GM21381 (cell line): ENCODE measurements at regions not wholly inside any gene's neighbourhood (a gene's known extent, or its start where the extent isn't known, plus 50 kb on each side); places are given as distances from the start of the nearest gene placed in this dataset.
"Not testable (repeated sequence)": the region's sequence is repeated elsewhere in the genome, so short reads cannot be mapped to it uniquely, and the experiment has no call there.

Experiments used
- ATAC-seq: cut with Tn5 transposase; IDR thresholded peaks from one replicate; pipeline ENCODE4 v1.9.1; 2021; ENCODE audit warnings: mild to moderate bottlenecking, moderate library complexity; ENCODE audit not compliant: unreplicated experiment

DNA sequence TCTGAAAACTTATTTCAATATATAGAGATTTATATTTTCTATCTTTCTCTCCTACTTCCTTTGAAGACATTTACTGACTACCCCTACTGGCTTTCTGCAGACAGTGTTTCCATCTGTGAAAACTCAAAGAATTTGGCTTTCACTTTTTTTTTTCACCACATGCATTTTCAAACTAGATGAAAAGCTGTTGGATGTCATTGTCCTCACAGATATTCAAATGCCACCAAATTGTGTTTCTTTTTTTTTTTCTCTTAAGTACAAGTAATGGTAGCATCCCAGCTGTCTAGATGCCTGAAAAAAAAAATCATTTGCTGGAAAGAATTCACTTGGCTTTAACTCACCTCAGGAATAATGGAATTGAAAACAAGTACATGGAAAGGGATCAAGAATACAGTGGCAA, 2258.6 kb upstream of the ACO1 start:
- no peak for ATAC-seq

GRCh38 chr9:30127371-30127770, 2257.1 kb upstream of the ACO1 start:
- no peak for ATAC-seq

- no peak for ATAC-seq
These were observed 2244.0 kb upstream of the ACO1 start for GRCh38 chr9:30140407-30140806.

DNA sequence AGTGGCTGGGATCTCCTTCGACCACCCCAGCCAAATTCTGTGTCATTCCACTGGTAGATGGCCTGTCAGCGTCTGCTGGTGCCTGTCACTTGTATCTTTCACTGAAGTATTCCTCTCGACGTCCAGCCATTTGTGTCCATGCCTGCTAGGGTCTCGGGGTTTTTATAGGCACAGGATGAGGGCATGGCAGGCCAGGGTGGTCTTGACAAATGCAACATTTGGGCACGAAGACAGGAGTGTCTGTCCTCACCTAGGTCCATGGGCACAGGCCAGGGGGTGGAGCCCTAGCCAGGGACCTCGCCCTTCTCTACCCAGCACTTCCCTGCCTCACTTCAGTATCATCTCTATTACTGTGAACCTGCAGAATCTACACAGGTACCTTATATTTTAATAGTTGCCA, 2223.9 kb upstream of the ACO1 start:
- ATAC-seq = no peak

GRCh38 chr9:30172206-30172605, 2212.2 kb upstream of the ACO1 start:
- ATAC-seq = no peak

DNA sequence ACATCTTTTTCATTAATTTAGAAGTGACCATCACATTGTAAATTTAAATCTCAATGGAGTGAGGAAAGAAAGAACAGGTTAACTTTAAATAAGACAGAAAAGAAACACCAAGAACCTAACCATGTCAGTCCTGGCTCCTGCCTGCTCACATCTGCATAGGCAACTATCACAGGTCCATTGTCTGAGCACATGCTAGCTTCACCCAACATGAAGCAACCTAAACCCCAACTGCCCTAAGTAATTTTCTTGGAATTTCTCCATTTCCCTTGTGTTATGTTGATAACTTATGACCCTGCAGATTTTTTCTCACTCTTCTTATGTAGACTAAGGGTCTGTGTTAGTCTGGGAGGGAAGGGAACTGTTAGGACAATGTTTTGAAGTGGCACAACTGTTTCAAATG, 2205.8 kb upstream of the ACO1 start:
- ATAC-seq = no peak

DNA sequence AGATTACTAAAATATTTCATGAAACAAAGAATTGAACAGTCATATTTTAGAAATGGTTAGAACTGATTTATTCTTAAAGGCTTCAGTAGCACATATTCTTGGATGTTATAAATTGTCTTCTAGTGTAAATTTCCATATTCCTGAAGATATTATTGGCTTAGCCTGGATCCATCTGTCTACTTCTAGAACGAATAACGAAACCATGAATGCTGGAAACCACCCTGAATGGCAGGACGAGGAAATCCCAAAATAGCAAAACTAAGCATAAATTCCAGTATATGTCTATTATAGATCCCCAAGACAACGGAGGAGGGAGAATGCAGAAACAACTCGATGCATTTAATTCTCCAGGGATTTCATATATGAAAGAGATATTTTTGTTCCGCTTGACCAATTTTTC, 2191.0 kb upstream of the ACO1 start:
- no peak for ATAC-seq

- no peak for ATAC-seq
These were observed 2187.5 kb upstream of the ACO1 start for GRCh38 chr9:30196941-30197340.

DNA sequence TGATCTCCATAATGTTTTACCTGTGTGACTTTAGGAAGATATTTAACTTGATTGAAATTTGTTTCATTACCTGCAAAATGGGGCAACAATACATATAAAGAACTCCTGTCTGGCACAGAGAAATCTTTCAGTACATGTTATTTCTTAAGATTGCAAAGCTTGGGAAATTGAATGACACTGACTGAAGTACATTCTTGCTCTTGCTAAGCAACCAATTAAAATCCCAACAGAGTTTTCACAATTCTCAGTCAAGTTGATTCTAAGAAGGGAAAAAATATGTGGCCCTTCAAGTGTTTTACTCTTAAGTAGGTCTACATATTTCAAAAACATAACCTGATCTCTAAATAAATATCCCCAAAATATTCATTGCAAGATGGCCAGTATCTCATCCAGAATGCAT, 2187.0 kb upstream of the ACO1 start:
- ATAC-seq = no peak

- ATAC-seq = no peak
These were observed 2186.5 kb upstream of the ACO1 start for GRCh38 chr9:30197954-30198353.

DNA sequence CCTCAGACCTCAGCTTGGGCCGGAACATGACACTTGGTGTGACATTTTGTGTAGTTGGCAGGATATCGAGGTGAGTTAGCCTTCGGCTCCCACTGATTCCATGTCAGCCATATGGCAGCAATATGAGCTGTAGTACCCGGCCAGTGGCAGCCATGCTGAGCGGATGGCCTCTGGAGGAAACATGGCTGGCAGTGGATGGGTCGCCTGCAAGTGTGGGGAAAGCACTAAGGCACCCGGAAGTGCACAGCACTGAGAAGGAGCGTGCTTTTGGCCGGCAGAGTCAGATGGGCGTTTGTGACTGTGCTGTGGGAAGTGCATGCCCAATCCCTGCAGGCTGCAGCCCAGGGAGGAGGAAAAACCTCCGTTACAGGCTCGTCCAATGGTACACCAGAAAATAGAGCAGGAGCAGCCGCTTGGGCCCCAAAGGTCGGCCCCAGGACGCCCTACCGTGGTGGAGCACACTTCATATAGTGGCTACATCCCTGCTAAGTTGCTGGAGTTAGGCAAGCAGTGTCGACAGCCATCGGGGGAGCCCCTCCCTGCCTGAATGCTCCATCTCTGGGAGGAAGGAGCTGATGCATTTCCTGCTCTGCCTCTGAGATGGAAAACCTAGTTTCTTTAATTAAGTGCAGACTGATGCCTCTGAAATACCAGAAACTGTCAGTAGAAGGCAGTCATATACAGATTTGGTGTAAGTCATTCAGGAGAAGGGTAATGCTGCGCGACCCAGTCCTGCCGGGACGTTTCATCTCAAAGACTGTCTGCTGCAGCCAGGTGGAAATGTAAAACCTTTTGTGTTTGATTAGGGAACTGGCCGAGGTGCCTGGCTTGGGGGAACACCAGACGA, 2185.8 kb upstream of the ACO1 start:
- no peak for ATAC-seq

- ATAC-seq = no peak
These were observed 2183.4 kb upstream of the ACO1 start for GRCh38 chr9:30201024-30201423.

GRCh38 chr9:30235068-30235467, 2149.4 kb upstream of the ACO1 start:
- ATAC-seq = no peak

DNA sequence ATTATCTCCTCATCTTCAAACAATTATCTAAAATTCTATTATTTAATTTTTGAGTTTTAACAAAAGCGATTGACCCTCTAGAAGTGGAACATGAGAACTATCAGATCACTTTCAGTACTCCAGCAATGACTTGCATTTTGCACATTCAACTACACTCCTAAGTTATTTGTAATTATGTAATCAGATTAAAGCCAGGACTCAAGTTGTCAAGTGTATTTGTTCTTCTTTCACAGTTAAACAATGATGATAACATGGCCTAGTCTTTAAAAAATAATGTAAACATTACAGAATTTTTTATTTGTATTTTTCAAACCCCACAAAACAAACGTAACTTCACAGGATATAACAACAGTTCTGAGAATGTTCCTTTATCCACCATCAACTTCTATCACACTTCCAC, 2148.9 kb upstream of the ACO1 start:
- ATAC-seq = no peak

DNA sequence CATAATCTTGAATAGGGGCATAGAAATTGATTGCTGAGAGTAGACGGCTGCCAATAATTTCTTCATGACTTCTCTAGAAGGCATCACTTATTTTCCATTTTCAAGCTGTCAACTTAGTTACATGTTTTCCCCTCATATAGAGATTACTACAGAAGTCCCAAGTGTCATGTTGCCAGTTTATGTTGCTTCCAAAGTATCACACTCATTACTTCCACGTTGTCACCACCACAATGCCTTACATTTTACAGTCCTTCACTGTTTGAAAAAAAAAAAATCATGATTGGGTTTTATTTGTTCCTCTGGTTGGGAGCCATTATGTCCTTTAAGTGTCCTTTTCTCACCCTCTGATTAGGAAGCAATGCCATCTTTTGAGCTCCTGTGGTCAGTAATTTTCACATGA, 2144.6 kb upstream of the ACO1 start:
- ATAC-seq = no peak

DNA sequence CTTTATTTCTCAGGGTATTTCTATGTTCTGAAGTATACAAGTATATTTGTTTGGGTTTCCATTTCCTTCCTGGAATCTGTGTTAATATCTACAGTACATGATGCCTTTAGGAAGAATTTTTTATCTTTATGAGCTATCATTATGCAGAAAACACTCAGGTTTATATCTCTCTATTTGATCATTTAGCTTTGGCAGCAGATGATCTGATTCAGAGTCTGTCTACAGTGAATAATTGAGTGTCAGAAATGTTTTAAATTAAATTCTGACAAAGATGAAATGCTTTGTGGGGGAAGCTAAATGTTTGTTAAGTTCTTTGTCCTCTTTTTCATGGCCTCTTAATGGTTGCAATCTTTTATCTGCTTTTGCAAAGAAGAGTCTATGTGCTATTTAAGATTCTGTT, 2141.0 kb upstream of the ACO1 start:
- no peak for ATAC-seq

DNA sequence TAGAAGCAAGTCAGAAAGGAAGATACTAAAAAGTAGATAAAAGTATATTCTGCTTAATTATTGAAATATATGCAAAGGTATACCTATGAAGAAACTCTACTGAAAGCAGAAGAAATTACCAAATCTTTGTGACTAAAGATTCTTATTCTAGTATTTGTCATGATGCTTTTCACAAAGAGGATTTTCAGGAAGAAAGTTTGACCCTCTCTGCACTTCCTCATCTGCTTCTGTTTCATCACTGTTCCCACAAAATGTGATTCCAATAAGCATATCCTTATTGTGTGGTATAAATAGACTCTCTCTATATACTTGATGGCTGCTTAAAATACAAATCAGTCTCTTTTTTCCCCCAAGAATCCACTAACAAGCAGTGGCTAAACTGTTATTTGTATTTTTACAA, 2139.6 kb upstream of the ACO1 start:
- ATAC-seq = no peak

GRCh38 chr9:30250872-30251271, 2133.6 kb upstream of the ACO1 start:
- no peak for ATAC-seq

- ATAC-seq = no peak
These were observed 2126.3 kb upstream of the ACO1 start for GRCh38 chr9:30258094-30258493.

DNA sequence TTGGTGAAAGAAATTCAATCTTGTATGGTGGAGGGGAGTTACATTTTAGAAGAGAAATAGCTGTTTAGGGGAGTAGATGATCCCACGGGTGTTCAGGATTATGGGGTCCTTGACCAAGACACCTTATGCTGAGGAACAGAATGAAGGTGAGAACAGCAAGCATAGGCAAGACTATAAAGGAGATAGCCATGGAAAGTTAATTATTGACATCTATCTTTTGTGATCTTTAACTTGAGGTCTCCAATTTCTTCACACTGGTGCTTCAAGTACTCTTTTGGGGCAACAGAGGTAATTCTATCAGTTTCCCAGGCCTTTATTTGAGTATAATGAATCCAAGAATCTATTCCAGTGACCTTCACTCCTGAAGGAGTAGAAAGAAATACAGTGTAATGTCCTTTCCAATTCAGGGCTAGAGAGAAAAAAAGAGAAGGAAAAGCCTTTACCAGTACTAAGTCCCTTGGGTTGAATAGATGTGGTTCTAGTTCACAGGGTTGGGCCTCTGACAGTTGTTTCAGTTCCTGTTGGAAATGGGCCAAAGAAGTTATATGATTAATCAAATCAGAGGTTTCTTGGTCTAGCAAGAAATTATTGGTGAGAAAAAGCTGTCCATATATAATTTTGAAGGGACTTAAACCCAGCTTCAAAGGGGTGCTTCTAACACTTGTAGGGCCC, 2104.1 kb upstream of the ACO1 start:
- peak; percentile 73 for ATAC-seq

GRCh38 chr9:30289435-30289834, 2095.0 kb upstream of the ACO1 start:
- ATAC-seq = no peak

- not testable (repeated sequence) for ATAC-seq
These were observed 2092.4 kb upstream of the ACO1 start for GRCh38 chr9:30292026-30292425.

- ATAC-seq = no peak
These were observed 2091.2 kb upstream of the ACO1 start for GRCh38 chr9:30293231-30293630.
